Endodermal cell (in vitro differentiated cells): ENCODE measurements at regions not wholly inside any gene's neighbourhood (a gene's known extent, or its start where the extent isn't known, plus 50 kb on each side); places are given as distances from the start of the nearest gene placed in this dataset.
A peak's percentile ranks its signal among the peaks of the same experiment; 100 is the strongest.
"Not testable (repeated sequence)": the region's sequence is repeated elsewhere in the genome, so short reads cannot be mapped to it uniquely, and the experiment has no call there.

Experiments used
- DNase-seq: peaks from one replicate; pipeline ENCODE4 v3.0.0-alpha.2; 2017
- H3K27ac ChIP-seq: 2 replicates; pipeline ENCODE4 v1.5.1; 2013; ENCODE audit warnings: mild to moderate bottlenecking, low read depth, low read length, moderate library complexity
- H3K27me3 ChIP-seq: 2 replicates; pipeline ENCODE4 v1.6.1; 2013; ENCODE audit warnings: mild to moderate bottlenecking, low read length, moderate library complexity; ENCODE audit not compliant: insufficient read depth, control insufficient read depth, poor library complexity, severe bottlenecking
- H3K36me3 ChIP-seq: 2 replicates; pipeline ENCODE4 v1.7.0; 2013; ENCODE audit warnings: mild to moderate bottlenecking, low read length, moderate library complexity; ENCODE audit not compliant: control insufficient read depth, insufficient read depth
- H3K4me1 ChIP-seq: one replicate; pipeline ENCODE4 v1.7.0; 2013; ENCODE audit warnings: low read length; ENCODE audit not compliant: control insufficient read depth, insufficient read depth
- H3K4me3 ChIP-seq: 2 replicates; pipeline ENCODE4 v1.5.1; 2013; ENCODE audit warnings: mild to moderate bottlenecking, low read length, moderate library complexity
- H3K9ac ChIP-seq: 2 replicates; pipeline ENCODE4 v1.6.1; 2013; ENCODE audit warnings: mild to moderate bottlenecking, low read length, moderate library complexity; ENCODE audit not compliant: poor library complexity, severe bottlenecking; ENCODE audit errors: extremely low read depth
- H3K9me3 ChIP-seq: 2 replicates; pipeline ENCODE4 v1.6.1; 2013; ENCODE audit warnings: mild to moderate bottlenecking, low read length, moderate library complexity; ENCODE audit not compliant: control insufficient read depth
- H3K27ac Mint-ChIP-seq: 2 replicates; pipeline ENCODE4 v1.8.0; 2020; ENCODE audit warnings: mixed read lengths
- H3K27me3 Mint-ChIP-seq: 2 replicates; pipeline ENCODE4 v1.8.0; 2021; ENCODE audit warnings: mild to moderate bottlenecking, mixed read lengths; ENCODE audit not compliant: insufficient read depth
- H3K36me3 Mint-ChIP-seq: 2 replicates; pipeline ENCODE4 v1.8.0; 2020; ENCODE audit warnings: low read depth, mixed read lengths
- H3K4me1 Mint-ChIP-seq: 2 replicates; pipeline ENCODE4 v1.8.0; 2020; ENCODE audit warnings: mixed read lengths
- H3K4me3 Mint-ChIP-seq: 2 replicates; pipeline ENCODE4 v1.8.0; 2020; ENCODE audit warnings: mild to moderate bottlenecking, moderate library complexity, mixed read lengths
- H3K9me3 Mint-ChIP-seq: 2 replicates; pipeline ENCODE4 v1.8.0; 2020; ENCODE audit warnings: mild to moderate bottlenecking, mixed read lengths
- CTCF ChIP-seq: fragments of 200-600 bp; sonication (generic); conservative IDR thresholded peaks from 2 replicates; pipeline ENCODE4 v1.5.0; 2021; ENCODE audit warnings: antibody characterized with exemption, mild to moderate bottlenecking
- WGBS, 2 experiments: methylation state at CpG; one replicate each; pipeline versions ENCODE4 v1.1.5 to v1.1.7; 2013; ENCODE audit warnings: missing lambda C conversion rate in 2 of 2, mixed read lengths in 1 of 2; ENCODE audit not compliant: insufficient coverage in 1 of 2, insufficient read length in 1 of 2; 5-methylcytosine and 5-hydroxymethylcytosine counted together

- H3K9me3 ChIP-seq: peaks cover 4% of the 10 kb centered on the region
- Mint-ChIP-seq H3K4me1 (peaks cover 5% of the 10 kb centered on the region), H3K36me3 (peaks cover 13% of the 10 kb centered on the region), H3K27me3 (no peaks in the 10 kb centered on the region), H3K27ac (peak overlapping the region; percentile 72), H3K4me3 (no peak overlapping the region), H3K9me3 (peaks cover 16% of the 10 kb centered on the region)
- no peaks in the 10 kb centered on the region for H3K27me3 ChIP-seq
- H3K36me3 ChIP-seq: no peaks in the 10 kb centered on the region
- WGBS, 2 experiments: 77% methylated on average over 1 of the region's 2 CpGs; no CpG with 5 or more reads in 1 of the 2 experiments
- TF ChIP-seq CTCF: no peak
- H3K4me1 ChIP-seq: no peaks in the 10 kb centered on the region
- DNase-seq: no peak
- no peak overlapping the region for H3K9ac ChIP-seq
- H3K27ac ChIP-seq: peak overlapping the region; percentile 4
- no peak overlapping the region for H3K4me3 ChIP-seq
Measured at GRCh38 chr4:64737026-64737853, 328.0 kb upstream of the TECRL start.

GRCh38 chr4:64729561-64729960 is 320.3 kb upstream of the TECRL start:
- Mint-ChIP-seq H3K4me1 (peaks cover 13% of the 10 kb centered on the region), H3K9me3 (peaks cover 62% of the 10 kb centered on the region), H3K4me3 (no peak overlapping the region), H3K36me3 (peaks cover 42% of the 10 kb centered on the region), H3K27ac (peak overlapping the region; percentile 84), H3K27me3 (no peaks in the 10 kb centered on the region)
- Histone ChIP-seq H3K9me3 (peaks cover 58% of the 10 kb centered on the region), H3K4me1 (peaks cover 2% of the 10 kb centered on the region), H3K27ac (no peak overlapping the region), H3K4me3 (peak overlapping the region; percentile 57), H3K9ac (no peak overlapping the region), H3K36me3 (no peaks in the 10 kb centered on the region), H3K27me3 (no peaks in the 10 kb centered on the region)
- DNase-seq: peak; percentile 43
- no peak for TF ChIP-seq CTCF
- 0 to 33% methylated on average over 1 to 3 of the region's 4 CpGs for WGBS, 2 experiments

GRCh38 chr4:64727960-64728359 is 318.7 kb upstream of the TECRL start:
- Mint-ChIP-seq H3K27me3 (no peaks in the 10 kb centered on the region), H3K4me1 (peaks cover 13% of the 10 kb centered on the region), H3K9me3 (peaks cover 64% of the 10 kb centered on the region), H3K27ac (peak overlapping the region; percentile 86), H3K4me3 (no peak overlapping the region), H3K36me3 (peaks cover 41% of the 10 kb centered on the region)
- WGBS, 2 experiments: 56 to 67% methylated on average over 1 to 2 of the region's 2 CpGs
- Histone ChIP-seq H3K27ac (no peak overlapping the region), H3K4me3 (peak overlapping the region; percentile 57), H3K36me3 (no peaks in the 10 kb centered on the region), H3K9ac (no peak overlapping the region), H3K27me3 (no peaks in the 10 kb centered on the region), H3K9me3 (peaks cover 60% of the 10 kb centered on the region), H3K4me1 (peaks cover 2% of the 10 kb centered on the region)
- peak; percentile 52 for DNase-seq
- TF ChIP-seq CTCF: no peak

GRCh38 chr4:64727391-64727790 is 318.1 kb upstream of the TECRL start:
- WGBS, 2 experiments: 85% methylated on average over 5 of the region's 5 CpGs; no CpG with 5 or more reads in 1 of the 2 experiments

More at GRCh38 chr4:64727391-64727790, 318.1 kb upstream of the TECRL start:
- H3K27me3 ChIP-seq, DNase-seq, H3K9ac ChIP-seq, H3K4me1 ChIP-seq, H3K27ac ChIP-seq, H3K27me3 Mint-ChIP-seq, H3K4me3 Mint-ChIP-seq, H3K36me3 ChIP-seq: not testable (repeated sequence)
- peaks cover 36% of the 10 kb centered on the region for H3K36me3 Mint-ChIP-seq
- H3K9me3 Mint-ChIP-seq: peaks cover 58% of the 10 kb centered on the region
- H3K4me1 Mint-ChIP-seq: peaks cover 13% of the 10 kb centered on the region
- H3K27ac Mint-ChIP-seq: peak overlapping the region; percentile 86
- peak overlapping the region; percentile 57 for H3K4me3 ChIP-seq
- peaks cover 58% of the 10 kb centered on the region for H3K9me3 ChIP-seq
